Activated CD4-positive, alpha-beta memory T cell treated with anti-CD3 and anti-CD28 coated beads for 36 hours (primary cell): ENCODE measurements at regions not wholly inside any gene's neighbourhood (a gene's known extent, or its start where the extent isn't known, plus 50 kb on each side); places are given as distances from the start of the nearest gene placed in this dataset.

Source experiments
- CTCF ChIA-PET: fragments of 350-600 bp; sonication (Branson Sonifier 250); formaldehyde crosslinking; loops from one replicate; lab custom pipeline; 2021; ENCODE audit warnings: antibody characterized with exemption, inconsistent platforms; lab: Charles Lee
- POLR2A ChIA-PET: fragments of 350-600 bp; sonication (Branson Sonifier 250); formaldehyde crosslinking; loops from one replicate; lab custom pipeline; 2021; ENCODE audit warnings: antibody characterized with exemption; lab: Charles Lee
- DNase-seq: peaks from one replicate; pipeline ENCODE4 v3.0.0-alpha.2; 2020
- H3K27ac Mint-ChIP-seq: one replicate; pipeline ENCODE4 v1.8.0; 2021; ENCODE audit warnings: mixed read lengths
- H3K27me3 Mint-ChIP-seq: one replicate; pipeline ENCODE4 v1.8.0; 2021; ENCODE audit warnings: mixed read lengths
- H3K36me3 Mint-ChIP-seq: one replicate; pipeline ENCODE4 v1.8.0; 2021; ENCODE audit warnings: mixed read lengths
- H3K4me1 Mint-ChIP-seq: one replicate; pipeline ENCODE4 v1.8.0; 2021; ENCODE audit warnings: low read depth, mixed read lengths
- H3K4me3 Mint-ChIP-seq: one replicate; pipeline ENCODE4 v1.8.0; 2021; ENCODE audit warnings: mild to moderate bottlenecking, mixed read lengths
- H3K9me3 Mint-ChIP-seq: one replicate; pipeline ENCODE4 v1.8.0; 2021; ENCODE audit warnings: mixed read lengths
- intact Hi-C: fragments of 100-400 bp; cut with micrococcal nuclease; formaldehyde crosslinking; loops from one replicate; pipeline ENCODE4 v1.15.1; 2023

DNA sequence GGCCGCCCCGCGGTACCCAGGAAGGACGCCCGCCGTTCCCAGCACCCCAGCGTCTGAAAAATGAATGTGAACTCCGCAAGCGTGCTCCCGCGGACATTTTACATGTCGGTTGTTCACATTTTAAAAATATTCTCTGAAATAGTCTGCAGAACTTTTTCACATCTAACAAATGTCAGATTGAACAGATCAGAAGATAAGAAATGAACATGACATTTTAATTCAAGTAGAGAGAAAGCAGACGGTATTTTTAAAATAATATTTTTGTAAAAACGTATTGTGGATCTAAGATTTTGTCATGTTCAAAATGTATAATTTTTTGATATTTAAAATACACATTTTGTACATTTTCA is 101.8 kb upstream of the DIO3 start:
- Mint-ChIP-seq H3K27ac (no peak overlapping the region), H3K27me3 (peaks cover 46% of the 10 kb centered on the region), H3K4me3 (no peak overlapping the region), H3K36me3 (no peaks in the 10 kb centered on the region), H3K4me1 (peaks cover 4% of the 10 kb centered on the region), H3K9me3 (no peaks in the 10 kb centered on the region)
- ChIA-PET POLR2A (no interaction called here), CTCF (no interaction called here)
- intact Hi-C loops: no loop called here
- DNase-seq: no peak

DNA sequence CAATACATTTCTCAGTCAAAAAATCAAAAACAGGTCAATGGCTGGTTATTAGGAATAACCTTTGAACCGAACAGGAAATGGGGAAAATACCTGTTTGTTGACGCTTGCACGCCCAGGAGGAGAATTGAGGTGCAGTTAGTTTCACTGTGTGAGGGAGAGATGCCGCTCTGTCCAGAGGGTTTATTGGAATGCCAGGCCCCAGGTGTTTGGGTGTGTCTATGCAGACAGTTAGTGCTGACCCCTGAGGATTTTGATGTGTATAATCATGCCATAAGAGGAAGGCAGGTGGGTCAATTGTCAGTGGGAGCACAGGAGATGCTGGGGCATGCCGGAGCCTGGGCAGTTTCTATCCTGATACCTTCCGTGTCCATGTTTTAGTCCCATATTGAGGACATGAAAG is 100.8 kb upstream of the DIO3 start:
- peaks cover 4% of the 10 kb centered on the region for H3K4me1 Mint-ChIP-seq
- H3K27me3 Mint-ChIP-seq: peaks cover 38% of the 10 kb centered on the region
- H3K4me3 Mint-ChIP-seq: no peak overlapping the region
- ChIA-PET POLR2A (no interaction called here), CTCF (interaction anchor here (0.6 kb wide), 1 partner anchor 148 kb away, joined by 4 read pairs; no protein-coding TSS in a partner anchor)
- intact Hi-C loops: no loop called here
- H3K9me3 Mint-ChIP-seq: no peaks in the 10 kb centered on the region
- H3K36me3 Mint-ChIP-seq: no peaks in the 10 kb centered on the region
- DNase-seq: no peak
- H3K27ac Mint-ChIP-seq: no peak overlapping the region

DNA sequence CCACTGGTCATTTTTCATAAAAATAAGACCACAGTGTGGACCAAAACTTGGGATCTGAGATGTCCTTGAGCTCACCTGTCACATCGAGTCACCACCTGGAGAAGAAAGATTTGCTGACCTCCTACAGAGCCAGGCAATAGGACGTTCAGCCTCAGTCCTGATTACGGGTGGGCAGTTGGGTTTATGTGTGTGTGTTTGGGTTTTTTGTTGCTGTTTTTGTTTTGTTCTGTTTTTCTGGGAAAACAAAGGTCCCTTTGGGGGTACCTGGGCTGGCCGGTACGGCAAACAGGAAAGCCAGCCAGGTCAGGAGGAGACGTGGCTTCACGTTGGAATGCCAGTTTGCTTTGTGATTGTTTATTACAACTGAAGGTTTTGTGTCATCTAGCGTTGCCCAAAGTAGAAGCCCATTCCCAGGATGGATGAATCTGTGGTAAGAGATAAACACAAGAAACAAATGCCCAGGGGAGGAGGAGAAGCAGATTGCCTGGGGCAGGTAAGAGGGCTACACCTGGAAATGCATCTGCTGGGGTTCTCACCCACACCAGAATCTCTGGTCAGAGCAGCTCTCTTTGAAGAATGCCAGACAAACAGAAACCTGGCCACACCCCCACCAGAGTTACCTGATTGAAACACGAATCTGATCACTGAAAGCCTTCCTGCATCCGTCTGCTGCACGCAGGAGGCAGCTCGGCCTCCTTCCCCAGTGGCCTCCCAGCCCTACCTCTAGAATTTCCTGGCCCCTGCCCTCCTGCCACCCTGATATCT is 100.1 kb upstream of the DIO3 start:
- DNase-seq: no peak
- Mint-ChIP-seq H3K27me3 (peaks cover 33% of the 10 kb centered on the region), H3K27ac (no peak overlapping the region), H3K4me1 (peaks cover 4% of the 10 kb centered on the region), H3K4me3 (no peak overlapping the region), H3K9me3 (no peaks in the 10 kb centered on the region), H3K36me3 (no peaks in the 10 kb centered on the region)
- CTCF ChIA-PET: no interaction called here
- POLR2A ChIA-PET: no interaction called here
- intact Hi-C loops: no loop called here

DNA sequence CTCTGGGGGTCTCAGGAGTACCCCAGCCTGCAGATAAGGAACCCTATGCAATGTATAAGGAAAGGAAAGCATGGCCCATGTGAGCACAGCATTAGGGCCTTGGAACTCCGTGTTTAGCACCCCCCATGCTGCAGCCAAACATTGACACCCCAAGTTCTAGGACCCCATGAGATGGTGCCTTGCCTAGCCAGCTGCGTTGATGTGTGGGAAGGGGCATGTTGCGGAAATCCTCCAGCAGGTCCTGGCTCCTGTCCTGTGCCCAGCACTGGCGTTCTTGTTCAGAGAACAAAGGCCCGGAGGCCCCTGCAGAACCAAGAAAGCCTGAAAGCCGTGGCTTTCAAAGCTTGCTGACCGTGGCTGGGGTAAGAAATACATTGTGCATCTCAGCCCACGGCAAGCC is 99.4 kb upstream of the DIO3 start:
- ChIA-PET POLR2A (no interaction called here), CTCF (no interaction called here)
- intact Hi-C loops: no loop called here
- Mint-ChIP-seq H3K4me1 (peaks cover 2% of the 10 kb centered on the region), H3K9me3 (no peaks in the 10 kb centered on the region), H3K4me3 (no peak overlapping the region), H3K27ac (no peak overlapping the region), H3K36me3 (no peaks in the 10 kb centered on the region), H3K27me3 (peaks cover 26% of the 10 kb centered on the region)
- no peak for DNase-seq

DNA sequence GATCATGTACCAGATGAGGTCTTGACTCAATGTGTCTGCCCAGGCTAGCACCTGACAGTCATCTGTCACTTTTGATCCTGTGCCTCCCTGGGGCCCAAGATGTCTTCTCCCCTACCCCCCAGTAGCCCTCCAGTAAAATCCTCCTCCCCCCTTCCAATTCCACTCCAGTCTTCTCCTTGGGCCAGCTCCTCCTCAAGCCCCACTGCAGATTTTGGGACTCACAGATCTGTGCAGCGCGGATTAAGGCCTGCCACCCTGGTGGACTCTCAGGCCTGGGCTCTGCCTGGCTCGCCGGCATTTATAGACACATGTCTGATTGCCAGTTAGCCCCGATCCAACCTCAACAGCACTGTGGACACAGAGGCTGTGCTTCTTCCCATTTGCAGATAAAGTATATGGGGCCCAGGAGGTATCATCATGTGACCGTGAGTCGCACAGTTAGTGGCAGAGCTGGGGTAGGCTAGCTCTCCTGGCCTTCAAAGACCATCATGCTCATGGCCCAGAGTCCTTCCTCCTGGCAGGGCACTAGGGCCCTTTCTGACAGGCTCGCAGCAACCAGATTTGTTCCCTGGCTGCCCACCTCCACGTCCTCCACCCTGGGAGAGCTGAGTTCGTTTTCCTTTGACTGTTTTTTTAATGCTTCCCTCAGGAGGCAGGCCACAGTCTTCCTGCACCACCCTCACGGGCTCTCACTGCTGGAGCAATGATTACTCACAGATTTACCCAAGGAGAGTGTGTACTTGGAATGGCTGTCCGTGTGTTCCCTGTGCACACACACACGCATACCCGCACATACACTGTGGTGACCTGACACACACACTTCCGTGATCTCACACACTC is 98.3 kb upstream of the DIO3 start:
- no peaks in the 10 kb centered on the region for H3K9me3 Mint-ChIP-seq
- peaks cover 26% of the 10 kb centered on the region for H3K27me3 Mint-ChIP-seq
- no peak overlapping the region for H3K4me3 Mint-ChIP-seq
- DNase-seq: no peak
- intact Hi-C loops: no loop called here
- POLR2A ChIA-PET: no interaction called here
- H3K4me1 Mint-ChIP-seq: no peaks in the 10 kb centered on the region
- CTCF ChIA-PET: no interaction called here
- no peaks in the 10 kb centered on the region for H3K36me3 Mint-ChIP-seq
- H3K27ac Mint-ChIP-seq: no peak overlapping the region

DNA sequence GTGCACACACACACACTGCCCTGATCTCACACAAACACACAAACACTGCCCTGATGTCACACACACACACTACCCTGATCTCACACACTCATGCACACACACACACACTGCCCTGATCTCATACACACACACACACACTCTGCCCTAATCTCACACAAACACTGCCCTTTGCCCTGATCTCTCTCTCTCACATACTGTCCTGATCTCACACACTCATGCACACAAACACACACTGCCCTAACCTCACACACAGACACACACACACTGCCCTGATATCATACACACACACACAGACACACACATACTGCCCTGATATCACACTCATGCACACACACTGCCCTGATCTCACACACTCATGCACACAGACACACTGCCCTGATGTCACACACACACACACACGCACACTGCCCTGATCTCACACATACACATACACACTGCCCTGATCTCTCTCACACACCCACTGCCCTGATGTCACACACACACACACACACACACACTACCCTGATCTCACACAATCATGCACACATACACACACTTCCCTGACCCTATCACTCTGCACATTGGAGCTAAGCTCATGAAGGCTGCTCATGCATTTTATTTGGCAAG is 97.6 kb upstream of the DIO3 start:
- Mint-ChIP-seq H3K27me3 (peaks cover 26% of the 10 kb centered on the region), H3K4me1 (no peaks in the 10 kb centered on the region), H3K27ac (no peak overlapping the region), H3K9me3 (no peaks in the 10 kb centered on the region), H3K4me3 (no peak overlapping the region), H3K36me3 (no peaks in the 10 kb centered on the region)
- intact Hi-C loops: no loop called here
- DNase-seq: peak; percentile 1
- POLR2A ChIA-PET: no interaction called here
- CTCF ChIA-PET: no interaction called here

DNA sequence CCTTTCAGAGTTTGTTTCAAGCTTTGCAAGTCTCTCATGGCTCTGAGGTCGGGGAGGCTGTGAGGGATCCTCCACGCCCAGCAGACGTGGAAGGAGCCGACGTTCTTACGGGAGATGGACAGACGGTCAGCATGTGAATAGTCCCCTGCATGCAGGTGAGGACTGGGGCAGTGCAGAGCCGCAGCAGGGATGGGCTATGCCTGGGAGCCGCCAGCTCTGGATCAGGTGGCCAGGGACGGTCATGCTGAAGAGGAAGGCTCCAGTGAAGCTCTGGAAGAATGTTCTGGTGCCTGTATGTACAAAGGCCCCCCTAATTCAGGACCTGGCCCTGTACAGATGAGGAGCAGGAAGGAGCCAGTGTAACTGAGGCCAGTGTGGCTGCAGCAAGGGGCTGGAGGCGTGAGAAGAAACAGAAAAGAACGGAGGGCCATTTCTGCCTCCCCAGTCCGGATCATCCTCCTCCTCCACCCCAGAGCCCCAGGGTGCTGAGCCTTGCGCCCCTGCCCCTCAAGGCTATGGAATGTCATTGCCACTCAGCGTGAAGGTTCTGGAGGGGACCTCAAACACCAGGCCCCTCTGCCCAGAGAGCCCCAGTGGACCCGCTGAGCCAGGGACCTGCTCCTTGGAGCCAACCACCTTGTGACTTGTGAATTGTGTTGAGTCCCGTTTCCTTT is 96.8 kb upstream of the DIO3 start:
- Mint-ChIP-seq H3K27ac (no peak overlapping the region), H3K4me1 (no peaks in the 10 kb centered on the region), H3K9me3 (no peaks in the 10 kb centered on the region), H3K27me3 (peaks cover 24% of the 10 kb centered on the region), H3K4me3 (no peak overlapping the region), H3K36me3 (no peaks in the 10 kb centered on the region)
- POLR2A ChIA-PET: no interaction called here
- intact Hi-C loops: no loop called here
- CTCF ChIA-PET: no interaction called here
- no peak for DNase-seq

DNA sequence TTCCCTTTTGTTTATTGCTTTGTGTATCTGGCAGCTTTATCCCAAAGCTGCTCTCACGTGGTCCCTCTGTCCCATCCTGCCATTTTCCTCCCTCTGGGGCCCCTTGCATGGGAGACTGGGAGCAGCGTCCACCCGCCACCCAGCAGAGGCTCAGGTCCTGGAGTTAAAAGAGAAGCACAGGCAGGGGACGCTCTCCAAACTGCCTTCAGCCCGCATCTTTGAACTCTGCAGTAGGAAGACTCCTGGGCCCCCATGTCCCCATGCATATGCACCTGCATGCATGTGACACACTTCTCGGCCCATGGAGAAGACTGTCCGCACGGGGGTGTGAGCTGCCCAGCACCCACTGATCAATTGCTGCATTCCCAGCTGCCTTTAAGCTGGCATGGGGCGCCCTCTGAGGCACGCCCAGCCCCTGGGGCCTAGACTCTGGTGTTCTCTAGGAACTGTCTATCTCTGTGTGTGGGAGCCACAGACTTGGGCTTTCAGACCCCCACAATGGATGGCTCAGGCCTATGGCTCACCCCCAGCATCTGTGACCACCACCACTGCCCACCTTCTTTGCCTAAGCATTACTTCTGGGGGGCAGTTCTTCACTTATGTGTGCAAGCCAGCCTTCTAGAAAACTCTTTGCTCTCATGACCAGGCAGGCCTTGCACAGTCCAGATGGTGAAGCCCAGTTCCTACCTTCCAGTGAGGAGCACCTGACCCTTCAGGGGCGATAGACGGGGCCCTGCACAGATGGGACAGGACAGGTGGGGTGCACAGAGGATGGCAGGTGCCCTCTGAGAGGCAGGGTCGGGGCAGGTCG is 96.1 kb upstream of the DIO3 start:
- intact Hi-C loops: no loop called here
- no peak for DNase-seq
- Mint-ChIP-seq H3K4me3 (no peak overlapping the region), H3K9me3 (no peaks in the 10 kb centered on the region), H3K4me1 (no peaks in the 10 kb centered on the region), H3K36me3 (no peaks in the 10 kb centered on the region), H3K27ac (no peak overlapping the region), H3K27me3 (peaks cover 20% of the 10 kb centered on the region)
- CTCF ChIA-PET: no interaction called here
- POLR2A ChIA-PET: no interaction called here

DNA sequence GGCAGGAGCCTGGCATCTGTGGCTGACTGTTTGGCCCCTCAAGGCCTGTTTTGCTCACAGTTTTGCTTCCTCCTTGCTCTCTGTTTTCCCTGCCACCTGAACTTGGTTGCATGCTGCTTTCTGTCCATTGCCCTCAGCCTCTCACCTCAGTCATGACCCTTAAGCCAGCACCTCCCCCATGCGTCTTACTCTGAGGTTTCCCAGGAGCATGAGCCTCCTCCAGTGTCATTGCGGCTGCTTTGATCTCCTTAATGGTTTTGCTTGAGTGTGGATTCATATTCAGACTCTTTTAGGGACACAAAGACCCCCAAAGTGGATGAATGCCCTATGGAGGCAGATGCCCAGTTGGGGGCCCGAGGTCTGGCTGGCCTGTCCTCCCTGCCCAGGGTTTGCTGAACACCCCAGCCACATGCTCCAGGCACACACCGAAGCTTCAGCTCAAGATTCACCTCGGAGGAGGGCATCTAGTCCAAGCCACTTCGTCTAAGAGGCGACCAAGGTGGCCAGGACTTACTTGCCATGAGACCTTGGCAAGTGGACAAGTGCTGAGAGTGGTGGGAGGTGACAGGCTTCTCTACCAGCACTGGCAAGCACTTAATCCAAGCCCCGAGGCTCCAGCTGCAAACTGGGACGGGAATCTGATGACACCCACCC is 95.4 kb upstream of the DIO3 start:
- H3K36me3 Mint-ChIP-seq: no peaks in the 10 kb centered on the region
- no peak for DNase-seq
- ChIA-PET POLR2A (no interaction called here), CTCF (no interaction called here)
- H3K4me1 Mint-ChIP-seq: no peaks in the 10 kb centered on the region
- no peaks in the 10 kb centered on the region for H3K9me3 Mint-ChIP-seq
- H3K27me3 Mint-ChIP-seq: peaks cover 13% of the 10 kb centered on the region
- H3K27ac Mint-ChIP-seq: no peak overlapping the region
- intact Hi-C loops: no loop called here
- no peak overlapping the region for H3K4me3 Mint-ChIP-seq

DNA sequence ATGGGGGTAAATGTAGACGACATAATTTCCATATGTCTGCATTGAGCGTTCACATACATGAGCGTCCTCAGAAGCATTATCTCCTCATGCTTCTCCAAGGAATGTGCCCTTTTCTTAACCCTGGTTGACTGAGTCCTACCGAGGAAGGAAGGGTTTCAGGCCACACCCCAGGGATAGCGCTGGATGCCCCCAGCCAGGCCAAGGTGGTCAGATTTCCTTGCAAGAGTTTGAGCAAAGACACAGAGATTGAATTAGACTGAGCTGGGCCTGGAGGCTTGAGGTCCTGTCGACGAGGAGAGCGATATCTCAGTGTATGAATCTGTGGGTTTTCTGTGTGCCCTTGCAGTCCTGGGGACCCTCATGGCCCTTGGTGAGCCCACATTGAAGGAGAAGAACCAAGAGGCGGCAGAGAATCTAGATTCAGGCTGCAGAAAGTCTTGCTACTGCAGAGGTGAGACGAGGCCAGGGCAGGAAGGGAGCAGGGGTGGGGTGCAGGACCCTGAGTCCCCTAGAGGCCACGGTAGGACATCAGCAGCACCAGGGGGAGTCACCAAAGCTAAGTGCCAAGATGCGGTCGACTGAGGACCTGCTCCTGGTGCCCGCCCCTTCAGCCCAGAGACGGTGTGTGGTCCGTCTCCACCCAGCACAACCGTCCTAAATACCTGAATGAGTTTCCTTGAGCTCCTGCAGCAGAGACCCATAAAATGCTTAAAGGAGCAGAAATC is 94.7 kb upstream of the DIO3 start:
- intact Hi-C loops: no loop called here
- H3K36me3 Mint-ChIP-seq: no peaks in the 10 kb centered on the region
- H3K4me1 Mint-ChIP-seq: no peaks in the 10 kb centered on the region
- no peak for DNase-seq
- no peaks in the 10 kb centered on the region for H3K9me3 Mint-ChIP-seq
- no peak overlapping the region for H3K4me3 Mint-ChIP-seq
- no peak overlapping the region for H3K27ac Mint-ChIP-seq
- CTCF ChIA-PET: no interaction called here
- POLR2A ChIA-PET: no interaction called here
- peaks cover 9% of the 10 kb centered on the region for H3K27me3 Mint-ChIP-seq
